HG03139 (cell line): ENCODE measurements at regions not wholly inside any gene's neighbourhood (a gene's known extent, or its start where the extent isn't known, plus 50 kb on each side); places are given as distances from the start of the nearest gene placed in this dataset.
"Not testable (repeated sequence)": the region's sequence is repeated elsewhere in the genome, so short reads cannot be mapped to it uniquely, and the experiment has no call there.

ENCODE experiments used
- ATAC-seq: cut with Tn5 transposase; IDR thresholded peaks from one replicate; pipeline ENCODE4 v1.9.1; 2021; ENCODE audit not compliant: unreplicated experiment

GRCh38 chr5:91493086-91493485 is 110.0 kb upstream of the ARRDC3 start:
- no peak for ATAC-seq

- no peak for ATAC-seq
Measured at GRCh38 chr5:91491229-91491628, 108.1 kb upstream of the ARRDC3 start.

GRCh38 chr5:91490316-91490715 is 107.2 kb upstream of the ARRDC3 start:
- ATAC-seq, result no peak

- ATAC-seq, result no peak
Measured at GRCh38 chr5:91487420-91487819, 104.3 kb upstream of the ARRDC3 start.

- no peak for ATAC-seq
Measured at GRCh38 chr5:91486638-91487037, 103.5 kb upstream of the ARRDC3 start.

- no peak for ATAC-seq
Measured at GRCh38 chr5:91484662-91485061, 101.5 kb upstream of the ARRDC3 start.

- not testable (repeated sequence) for ATAC-seq
Measured at GRCh38 chr5:91479376-91479775, 96.3 kb upstream of the ARRDC3 start.

GRCh38 chr5:91478096-91478495 is 95.0 kb upstream of the ARRDC3 start:
- ATAC-seq, result no peak

GRCh38 chr5:91477408-91477807 is 94.3 kb upstream of the ARRDC3 start:
- ATAC-seq, result no peak

GRCh38 chr5:91474201-91474600 is 91.1 kb upstream of the ARRDC3 start:
- no peak for ATAC-seq

- ATAC-seq, result no peak
Measured at GRCh38 chr5:91472631-91473030, 89.5 kb upstream of the ARRDC3 start.

GRCh38 chr5:91469517-91470165 is 86.5 kb upstream of the ARRDC3 start:
- ATAC-seq, result no peak

GRCh38 chr5:91468651-91469422 is 85.7 kb upstream of the ARRDC3 start:
- ATAC-seq, result no peak

- ATAC-seq, result no peak
Measured at GRCh38 chr5:91464886-91465646, 81.9 kb upstream of the ARRDC3 start.

GRCh38 chr5:91457681-91458058 is 74.6 kb upstream of the ARRDC3 start:
- no peak for ATAC-seq

- ATAC-seq, result no peak
Measured at GRCh38 chr5:91456928-91457680, 74.0 kb upstream of the ARRDC3 start.

- ATAC-seq, result no peak
Measured at GRCh38 chr5:91449083-91449482, 66.0 kb upstream of the ARRDC3 start.

- ATAC-seq, result not testable (repeated sequence)
Measured at GRCh38 chr5:91448079-91448478, 65.0 kb upstream of the ARRDC3 start.

- not testable (repeated sequence) for ATAC-seq
Measured at GRCh38 chr5:91446880-91447279, 63.8 kb upstream of the ARRDC3 start.

- no peak for ATAC-seq
Measured at GRCh38 chr5:91443761-91444467, 60.8 kb upstream of the ARRDC3 start.

- no peak for ATAC-seq
Measured at GRCh38 chr5:91443023-91443422, 59.9 kb upstream of the ARRDC3 start.
